ENCODE measurements at regions not wholly inside any gene's neighbourhood (a gene's known extent, or its start where the extent isn't known, plus 50 kb on each side); places are given as distances from the start of the nearest gene placed in this dataset.
A peak's percentile ranks its signal among the peaks of the same experiment; 100 is the strongest.
"Not testable (repeated sequence)": the region's sequence is repeated elsewhere in the genome, so short reads cannot be mapped to it uniquely, and the experiment has no call there.

- DNase-seq (ENCODE audit: missing footprints) (no peak), ATAC-seq (no peak)
- intact Hi-C loops (cut with DNase I): no loop called here
Observed at GRCh38 chr1:105326886-105327285, 1577.2 kb downstream of the AMY1C start.

- ATAC-seq: no peak
- intact Hi-C loops (cut with DNase I): no loop called here
- no peak for DNase-seq (ENCODE audit: missing footprints)
Observed at GRCh38 chr1:105337420-105337819, 1587.7 kb downstream of the AMY1C start.

GRCh38 chr1:105343317-105343716 lies 1593.6 kb downstream of the AMY1C start:
- intact Hi-C loops (cut with DNase I): no loop called here
- ATAC-seq (no peak), DNase-seq (ENCODE audit: missing footprints) (no peak)

- ATAC-seq (no peak), DNase-seq (ENCODE audit: missing footprints) (no peak)
- intact Hi-C loops (cut with DNase I): no loop called here
Observed at GRCh38 chr1:105359457-105359856, 1609.8 kb downstream of the AMY1C start.

- DNase-seq (ENCODE audit: missing footprints): no peak
- ATAC-seq: no peak
- intact Hi-C loops (cut with DNase I): no loop called here
Observed at GRCh38 chr1:105362438-105362837, 1612.7 kb downstream of the AMY1C start.

- no peak for DNase-seq (ENCODE audit: missing footprints)
- intact Hi-C loops (cut with DNase I): no loop called here
- ATAC-seq: no peak
Observed at GRCh38 chr1:105368446-105368845, 1618.7 kb downstream of the AMY1C start.

- no peak for ATAC-seq
- intact Hi-C loops (cut with DNase I): no loop called here
- DNase-seq (ENCODE audit: missing footprints): no peak
Observed at GRCh38 chr1:105373681-105374080, 1624.0 kb downstream of the AMY1C start.

- intact Hi-C loops (cut with DNase I): no loop called here
- DNase-seq (ENCODE audit: missing footprints) (no peak), ATAC-seq (peak; percentile 92)
Observed at GRCh38 chr1:105386489-105386888, 1636.8 kb downstream of the AMY1C start.

GRCh38 chr1:105396001-105396400 lies 1646.3 kb downstream of the AMY1C start:
- intact Hi-C loops (cut with DNase I): no loop called here
- no peak for DNase-seq (ENCODE audit: missing footprints)
- no peak for ATAC-seq

GRCh38 chr1:105398909-105399308 lies 1649.2 kb downstream of the AMY1C start:
- no peak for DNase-seq (ENCODE audit: missing footprints)
- no peak for ATAC-seq
- intact Hi-C loops (cut with DNase I): no loop called here

GRCh38 chr1:105399716-105400115 lies 1650.0 kb downstream of the AMY1C start:
- intact Hi-C loops (cut with DNase I): no loop called here
- DNase-seq (ENCODE audit: missing footprints): no peak

GRCh38 chr1:105416261-105416660 lies 1640.2 kb upstream of the PRMT6 start:
- DNase-seq (ENCODE audit: missing footprints) (no peak), ATAC-seq (no peak)
- intact Hi-C loops (cut with DNase I): no loop called here

More at GRCh38 chr1:105399716-105400115, 1650.0 kb downstream of the AMY1C start:
- no peak for ATAC-seq

GRCh38 chr1:105419030-105419429 lies 1637.4 kb upstream of the PRMT6 start:
- DNase-seq (ENCODE audit: missing footprints) (no peak), ATAC-seq (no peak)
- intact Hi-C loops (cut with DNase I): no loop called here

- intact Hi-C loops (cut with DNase I): no loop called here
- ATAC-seq (no peak), DNase-seq (ENCODE audit: missing footprints) (no peak)
Observed at GRCh38 chr1:105427543-105427942, 1628.9 kb upstream of the PRMT6 start.

- no peak for ATAC-seq
- intact Hi-C loops (cut with DNase I): no loop called here
- DNase-seq (ENCODE audit: missing footprints): peak; percentile 16
Observed at GRCh38 chr1:105436589-105437259, 1619.8 kb upstream of the PRMT6 start.

- no peak for DNase-seq (ENCODE audit: missing footprints)
- intact Hi-C loops (cut with DNase I): no loop called here
- ATAC-seq: no peak
Observed at GRCh38 chr1:105437847-105438246, 1618.6 kb upstream of the PRMT6 start.

- intact Hi-C loops (cut with DNase I): no loop called here
- no peak for DNase-seq (ENCODE audit: missing footprints)
- no peak for ATAC-seq
Observed at GRCh38 chr1:105442901-105443300, 1613.6 kb upstream of the PRMT6 start.

GRCh38 chr1:105459759-105460158 lies 1596.7 kb upstream of the PRMT6 start:
- DNase-seq (ENCODE audit: missing footprints) (no peak), ATAC-seq (no peak)
- intact Hi-C loops (cut with DNase I): no loop called here

GRCh38 chr1:105462308-105462707 lies 1594.2 kb upstream of the PRMT6 start:
- DNase-seq (ENCODE audit: missing footprints) (no peak), ATAC-seq (no peak)
- intact Hi-C loops (cut with DNase I): no loop called here

- ATAC-seq: no peak
- intact Hi-C loops (cut with DNase I): no loop called here
- no peak for DNase-seq (ENCODE audit: missing footprints)
Observed at GRCh38 chr1:105467549-105467948, 1588.9 kb upstream of the PRMT6 start.

- ATAC-seq; intact Hi-C loops (cut with DNase I); DNase-seq (ENCODE audit: missing footprints): not testable (repeated sequence)
Observed at GRCh38 chr1:105470541-105470940, 1585.9 kb upstream of the PRMT6 start.
